ENCODE measurements at regions not wholly inside any gene's neighbourhood (a gene's known extent, or its start where the extent isn't known, plus 50 kb on each side); places are given as distances from the start of the nearest gene placed in this dataset.
A peak's percentile ranks its signal among the peaks of the same experiment; 100 is the strongest.

GRCh38 chr4:147060151-147060931 is 114.7 kb upstream of the TTC29 start:
- H3K27ac ChIP-seq (replicated peaks; ENCODE audit: low read length), result peak overlapping the region; percentile 84
- H2BK12ac ChIP-seq (ENCODE audit: low read length), result no peak overlapping the region
- no peak overlapping the region for H3K23ac ChIP-seq (ENCODE audit: low read depth, low read length, poor library complexity)
- H2BK120ac ChIP-seq (ENCODE audit: low read depth, low read length), result no peak overlapping the region
- H3K9me3 ChIP-seq (replicated peaks in 1 of 2; ENCODE audit: control insufficient read depth in 2 of 2, insufficient read depth in 1 of 2, low read depth in 1 of 2, low read length in 2 of 2), result peaks cover 0 to 3% of the 10 kb centered on the region in 2 donors
- no peak overlapping the region for H2BK15ac ChIP-seq (ENCODE audit: low read length)
- H2BK5ac ChIP-seq (ENCODE audit: low read length), result no peak overlapping the region
- H4K8ac ChIP-seq (ENCODE audit: low read depth, low read length), result no peak overlapping the region
- WGBS, 2 donors (ENCODE audit: extremely low coverage in 2 of 2, insufficient read length in 2 of 2, insufficient replicate concordance in 1 of 2), result no CpG with 5 or more reads among the region's 4 CpGs
- no peak overlapping the region for H3K4me3 ChIP-seq (ENCODE audit: low read length in 2 of 2)
- no peak overlapping the region for H3K9ac ChIP-seq (ENCODE audit: low read depth, low read length, poor library complexity)
- peak overlapping the region; percentile 30 for H3K4me2 ChIP-seq (ENCODE audit: insufficient read depth, low read length, poor library complexity, severe bottlenecking)
- peak; percentile 67 for DNase-seq (ENCODE audit: low spot score)
- no peaks in the 10 kb centered on the region for H3K27me3 ChIP-seq (ENCODE audit: control insufficient read depth in 3 of 3, insufficient read depth in 3 of 3, low read depth in 1 of 3, low read length in 3 of 3)
- no peak overlapping the region for H3K4ac ChIP-seq (ENCODE audit: low read length)
- peaks cover 18 to 39% of the 10 kb centered on the region in 2 donors for H3K4me1 ChIP-seq (ENCODE audit: control insufficient read depth in 2 of 2, insufficient read depth in 1 of 2, low read depth in 1 of 2, low read length in 2 of 2)
- no peak overlapping the region for H2AK5ac ChIP-seq (ENCODE audit: low read depth, low read length)
- no peak overlapping the region for H2AFZ ChIP-seq (ENCODE audit: low read length)
- no peak overlapping the region for H3K14ac ChIP-seq (ENCODE audit: low read length)
- no peaks in the 10 kb centered on the region for H3K79me1 ChIP-seq (ENCODE audit: low read depth, low read length)
- no peak overlapping the region for H4K91ac ChIP-seq (ENCODE audit: low read depth, low read length, poor library complexity)
- H3K18ac ChIP-seq (ENCODE audit: low read length), result no peak overlapping the region
- H3K36me3 ChIP-seq (replicated peaks in 1 of 2; ENCODE audit: control insufficient read depth in 2 of 2, insufficient read depth in 2 of 2, low read length in 2 of 2), result no peaks in the 10 kb centered on the region

GRCh38 chr4:147064856-147065255 is 119.2 kb upstream of the TTC29 start:
- H3K4ac ChIP-seq (ENCODE audit: low read length), result no peak overlapping the region
- H2AFZ ChIP-seq (ENCODE audit: low read length), result no peak overlapping the region
- no peak overlapping the region for H3K4me2 ChIP-seq (ENCODE audit: insufficient read depth, low read length, poor library complexity, severe bottlenecking)
- H3K4me1 ChIP-seq (ENCODE audit: control insufficient read depth in 2 of 2, insufficient read depth in 1 of 2, low read depth in 1 of 2, low read length in 2 of 2), result peaks cover 11 to 23% of the 10 kb centered on the region in 2 donors
- no peak overlapping the region for H3K18ac ChIP-seq (ENCODE audit: low read length)
- no peak overlapping the region for H3K27ac ChIP-seq (replicated peaks; ENCODE audit: low read length)
- no peak overlapping the region for H2BK12ac ChIP-seq (ENCODE audit: low read length)
- no peak overlapping the region for H3K4me3 ChIP-seq (ENCODE audit: low read length in 2 of 2)
- no peak overlapping the region for H2BK120ac ChIP-seq (ENCODE audit: low read depth, low read length)
- no peak overlapping the region for H4K8ac ChIP-seq (ENCODE audit: low read depth, low read length)
- H3K9ac ChIP-seq (ENCODE audit: low read depth, low read length, poor library complexity), result no peak overlapping the region
- H3K36me3 ChIP-seq (replicated peaks in 1 of 2; ENCODE audit: control insufficient read depth in 2 of 2, insufficient read depth in 2 of 2, low read length in 2 of 2), result no peaks in the 10 kb centered on the region
- no peak overlapping the region for H4K91ac ChIP-seq (ENCODE audit: low read depth, low read length, poor library complexity)
- no CpG with 5 or more reads among the region's 5 CpGs for WGBS, 2 donors (ENCODE audit: extremely low coverage in 2 of 2, insufficient read length in 2 of 2, insufficient replicate concordance in 1 of 2)
- H2BK5ac ChIP-seq (ENCODE audit: low read length), result no peak overlapping the region
- H3K14ac ChIP-seq (ENCODE audit: low read length), result no peak overlapping the region
- H3K9me3 ChIP-seq (replicated peaks in 1 of 2; ENCODE audit: control insufficient read depth in 2 of 2, insufficient read depth in 1 of 2, low read depth in 1 of 2, low read length in 2 of 2), result no peaks in the 10 kb centered on the region
- no peak overlapping the region for H2AK5ac ChIP-seq (ENCODE audit: low read depth, low read length)
- H3K79me1 ChIP-seq (ENCODE audit: low read depth, low read length), result no peaks in the 10 kb centered on the region
- H3K27me3 ChIP-seq (ENCODE audit: control insufficient read depth in 3 of 3, insufficient read depth in 3 of 3, low read depth in 1 of 3, low read length in 3 of 3), result no peaks in the 10 kb centered on the region
- no peak for DNase-seq (ENCODE audit: low spot score)
- no peak overlapping the region for H2BK15ac ChIP-seq (ENCODE audit: low read length)
- no peak overlapping the region for H3K23ac ChIP-seq (ENCODE audit: low read depth, low read length, poor library complexity)

GRCh38 chr4:147068564-147068963 is 122.9 kb upstream of the TTC29 start:
- Histone ChIP-seq H4K91ac (ENCODE audit: low read depth, low read length, poor library complexity) (no peak overlapping the region), H3K79me1 (ENCODE audit: low read depth, low read length) (no peaks in the 10 kb centered on the region), H3K14ac (ENCODE audit: low read length) (no peak overlapping the region), H3K4me3 (ENCODE audit: low read length in 2 of 2) (no peak overlapping the region), H3K23ac (ENCODE audit: low read depth, low read length, poor library complexity) (no peak overlapping the region), H3K27me3 (ENCODE audit: control insufficient read depth in 3 of 3, insufficient read depth in 3 of 3, low read depth in 1 of 3, low read length in 3 of 3) (no peaks in the 10 kb centered on the region), H3K27ac (replicated peaks; ENCODE audit: low read length) (no peak overlapping the region), H2BK12ac (ENCODE audit: low read length) (no peak overlapping the region), H2BK120ac (ENCODE audit: low read depth, low read length) (no peak overlapping the region), H3K4me1 (ENCODE audit: control insufficient read depth in 2 of 2, insufficient read depth in 1 of 2, low read depth in 1 of 2, low read length in 2 of 2) (no peaks in the 10 kb centered on the region), H3K4ac (ENCODE audit: low read length) (no peak overlapping the region), H3K9ac (ENCODE audit: low read depth, low read length, poor library complexity) (no peak overlapping the region), H4K8ac (ENCODE audit: low read depth, low read length) (no peak overlapping the region), H3K36me3 (replicated peaks in 1 of 2; ENCODE audit: control insufficient read depth in 2 of 2, insufficient read depth in 2 of 2, low read length in 2 of 2) (no peaks in the 10 kb centered on the region), H2BK5ac (ENCODE audit: low read length) (no peak overlapping the region), H2BK15ac (ENCODE audit: low read length) (no peak overlapping the region), H2AFZ (ENCODE audit: low read length) (no peak overlapping the region), H2AK5ac (ENCODE audit: low read depth, low read length) (no peak overlapping the region), H3K18ac (ENCODE audit: low read length) (no peak overlapping the region), H3K9me3 (replicated peaks in 1 of 2; ENCODE audit: control insufficient read depth in 2 of 2, insufficient read depth in 1 of 2, low read depth in 1 of 2, low read length in 2 of 2) (peaks cover 4 to 14% of the 10 kb centered on the region in 2 donors), H3K4me2 (ENCODE audit: insufficient read depth, low read length, poor library complexity, severe bottlenecking) (no peak overlapping the region)
- no CpG with 5 or more reads among the region's 4 CpGs for WGBS, 2 donors (ENCODE audit: extremely low coverage in 2 of 2, insufficient read length in 2 of 2, insufficient replicate concordance in 1 of 2)
- DNase-seq (ENCODE audit: low spot score), result no peak

GRCh38 chr4:147071209-147071740 is 125.6 kb upstream of the TTC29 start:
- no peak overlapping the region for H2BK12ac ChIP-seq (ENCODE audit: low read length)
- H2AFZ ChIP-seq (ENCODE audit: low read length), result no peak overlapping the region
- H3K27me3 ChIP-seq (ENCODE audit: control insufficient read depth in 3 of 3, insufficient read depth in 3 of 3, low read depth in 1 of 3, low read length in 3 of 3), result no peaks in the 10 kb centered on the region
- H3K14ac ChIP-seq (ENCODE audit: low read length), result no peak overlapping the region
- no peak overlapping the region for H3K18ac ChIP-seq (ENCODE audit: low read length)
- no peak overlapping the region for H2BK15ac ChIP-seq (ENCODE audit: low read length)
- H3K4ac ChIP-seq (ENCODE audit: low read length), result no peak overlapping the region
- no peak overlapping the region for H4K91ac ChIP-seq (ENCODE audit: low read depth, low read length, poor library complexity)
- H3K4me1 ChIP-seq (ENCODE audit: control insufficient read depth in 2 of 2, insufficient read depth in 1 of 2, low read depth in 1 of 2, low read length in 2 of 2), result no peaks in the 10 kb centered on the region
- no peak overlapping the region for H4K8ac ChIP-seq (ENCODE audit: low read depth, low read length)
- no peaks in the 10 kb centered on the region for H3K79me1 ChIP-seq (ENCODE audit: low read depth, low read length)
- H3K9ac ChIP-seq (ENCODE audit: low read depth, low read length, poor library complexity), result no peak overlapping the region
- no peak overlapping the region for H3K4me2 ChIP-seq (ENCODE audit: insufficient read depth, low read length, poor library complexity, severe bottlenecking)
- no peak overlapping the region for H3K27ac ChIP-seq (replicated peaks; ENCODE audit: low read length)
- H3K4me3 ChIP-seq (ENCODE audit: low read length in 2 of 2), result no peak overlapping the region
- H2AK5ac ChIP-seq (ENCODE audit: low read depth, low read length), result no peak overlapping the region
- WGBS, 2 donors (ENCODE audit: extremely low coverage in 2 of 2, insufficient read length in 2 of 2, insufficient replicate concordance in 1 of 2), result no CpG with 5 or more reads among the region's 6 CpGs
- H3K9me3 ChIP-seq (replicated peaks in 1 of 2; ENCODE audit: control insufficient read depth in 2 of 2, insufficient read depth in 1 of 2, low read depth in 1 of 2, low read length in 2 of 2), result peaks cover 4 to 16% of the 10 kb centered on the region in 2 donors
- DNase-seq (ENCODE audit: low spot score), result no peak
- no peak overlapping the region for H2BK5ac ChIP-seq (ENCODE audit: low read length)
- H3K36me3 ChIP-seq (replicated peaks in 1 of 2; ENCODE audit: control insufficient read depth in 2 of 2, insufficient read depth in 2 of 2, low read length in 2 of 2), result no peaks in the 10 kb centered on the region
- H3K23ac ChIP-seq (ENCODE audit: low read depth, low read length, poor library complexity), result no peak overlapping the region
- no peak overlapping the region for H2BK120ac ChIP-seq (ENCODE audit: low read depth, low read length)

Measured in neuronal stem cell (in vitro differentiated cells).